HepG2 (cell line): ENCODE measurements at regions not wholly inside any gene's neighbourhood (a gene's known extent, or its start where the extent isn't known, plus 50 kb on each side); places are given as distances from the start of the nearest gene placed in this dataset.

ENCODE experiments used
- ATF7-NPFF ChIP-seq: sonication (generic); formaldehyde crosslinking; IDR thresholded peaks from 2 replicates; pipeline ENCODE4 v1.8.1; 2023; ENCODE audit warnings: mild to moderate bottlenecking, low read depth, missing genetic modification reagents, moderate library complexity
- BCL6 ChIP-seq: IDR thresholded peaks from 2 replicates; pipeline ENCODE4 v1.6.1; 2016; ENCODE audit warnings: missing genetic modification reagents, missing compliant biosample characterization
- BRD4 ChIP-seq: sonication (generic); formaldehyde crosslinking; IDR thresholded peaks from 2 replicates; pipeline ENCODE4 v1.4.0; 2020; ENCODE audit warnings: missing genetic modification reagents
- GTF3A ChIP-seq: sonication (generic); formaldehyde crosslinking; conservative IDR thresholded peaks from 2 replicates; pipeline ENCODE4 v1.4.0; 2020; ENCODE audit warnings: mild to moderate bottlenecking, missing genetic modification reagents
- HNF4A ChIP-seq: sonication (generic); formaldehyde crosslinking; IDR thresholded peaks from 2 replicates; pipeline ENCODE4 v1.4.0; 2020; ENCODE audit warnings: missing genetic modification reagents
- IRX3 ChIP-seq: sonication (generic); formaldehyde crosslinking; IDR thresholded peaks from 2 replicates; pipeline ENCODE4 v1.8.1; 2023; ENCODE audit warnings: mild to moderate bottlenecking, low read depth, missing genetic modification reagents, borderline replicate concordance
- KDM6A ChIP-seq: IDR thresholded peaks from 2 replicates; pipeline ENCODE4 v1.6.1; 2016; ENCODE audit warnings: low read depth
- KLF16 ChIP-seq, 2 experiments: sonication (generic) in 1 of 2; formaldehyde crosslinking in 1 of 2; IDR thresholded peaks; 2 replicates each; pipeline versions ENCODE4 v1.6.1 to v1.8.0; 2016 to 2023; ENCODE audit warnings: missing genetic modification reagents in 2 of 2, missing compliant biosample characterization in 1 of 2
- MBNL3 ChIP-seq: fragments of 250-450 bp; sonication (Bioruptor Pico); conservative IDR thresholded peaks from 2 replicates; pipeline ENCODE4 v1.8.0; 2022; ENCODE audit warnings: mild to moderate bottlenecking, inconsistent platforms
- REXO4 ChIP-seq: sonication (generic); formaldehyde crosslinking; IDR thresholded peaks from 2 replicates; pipeline ENCODE4 v1.8.0; 2022; ENCODE audit warnings: missing genetic modification reagents, mild to moderate bottlenecking, borderline replicate concordance
- RFX1 ChIP-seq: fragments of 450-650 bp; IDR thresholded peaks from 2 replicates; pipeline ENCODE4 v1.6.1; 2017
- RNF2 ChIP-seq: fragments of 450-650 bp; conservative IDR thresholded peaks from 2 replicates; pipeline ENCODE4 v1.6.1; 2016; ENCODE audit warnings: low read depth
- SIX1 ChIP-seq: sonication (generic); formaldehyde crosslinking; IDR thresholded peaks from 2 replicates; pipeline ENCODE4 v1.4.0; 2020; ENCODE audit warnings: missing genetic modification reagents, borderline replicate concordance
- SMAD9 ChIP-seq: sonication (generic); formaldehyde crosslinking; IDR thresholded peaks from 2 replicates; pipeline ENCODE4 v1.5.1; 2020; ENCODE audit warnings: mild to moderate bottlenecking, missing genetic modification reagents
- SRSF1 ChIP-seq: fragments of 200-400 bp; formaldehyde crosslinking; optimal IDR thresholded peaks from 2 replicates; pipeline ENCODE3; 2017; ENCODE audit warnings: mild to moderate bottlenecking, low read depth, low read length, moderate library complexity
- SRSF9 ChIP-seq: fragments of 200-400 bp; formaldehyde crosslinking; IDR thresholded peaks from 2 replicates; pipeline ENCODE4 v1.6.1; 2018; ENCODE audit warnings: borderline replicate concordance, mild to moderate bottlenecking, low read depth, low read length; ENCODE audit not compliant: insufficient read depth, poor library complexity, severe bottlenecking
- TBX2 ChIP-seq: sonication (generic); formaldehyde crosslinking; IDR thresholded peaks from 2 replicates; pipeline ENCODE4 v1.5.0; 2020; ENCODE audit warnings: missing genetic modification reagents, mild to moderate bottlenecking, borderline replicate concordance
- ZEB1 ChIP-seq: IDR thresholded peaks from 2 replicates; pipeline ENCODE4 v1.6.1; 2012; ENCODE audit warnings: mild to moderate bottlenecking, low read depth, inconsistent platforms; ENCODE audit not compliant: insufficient replicate concordance
- ZFP41 ChIP-seq: sonication (generic); formaldehyde crosslinking; IDR thresholded peaks from 2 replicates; pipeline ENCODE4 v1.4.0; 2020; ENCODE audit warnings: mild to moderate bottlenecking, missing genetic modification reagents, borderline replicate concordance
- ZNF34 ChIP-seq: sonication (generic); formaldehyde crosslinking; IDR thresholded peaks from 2 replicates; pipeline ENCODE4 v1.4.0; 2020; ENCODE audit warnings: mild to moderate bottlenecking, missing genetic modification reagents, borderline replicate concordance
- ZNF577 ChIP-seq: sonication (generic); formaldehyde crosslinking; IDR thresholded peaks from 2 replicates; pipeline ENCODE4 v1.4.0; 2020; ENCODE audit warnings: mild to moderate bottlenecking, low read depth, missing genetic modification reagents, borderline replicate concordance
- ZSCAN20 ChIP-seq: sonication (generic); formaldehyde crosslinking; IDR thresholded peaks from 2 replicates; pipeline ENCODE4 v1.4.0; 2020; ENCODE audit warnings: missing genetic modification reagents, mild to moderate bottlenecking, borderline replicate concordance
- ZSCAN25 ChIP-seq: sonication (generic); formaldehyde crosslinking; IDR thresholded peaks from 2 replicates; pipeline ENCODE4 v1.8.0; 2022; ENCODE audit warnings: mild to moderate bottlenecking, missing genetic modification reagents
- TF ChIP-seq, protein P1 (sequence below): sonication (generic); formaldehyde crosslinking; IDR thresholded peaks from 2 replicates; pipeline ENCODE4 v1.8.1; 2023; ENCODE audit warnings: mild to moderate bottlenecking, missing genetic modification reagents
- TF ChIP-seq, protein P2 (sequence below): sonication (generic); formaldehyde crosslinking; conservative IDR thresholded peaks from 2 replicates; pipeline ENCODE4 v1.8.0; 2022; ENCODE audit warnings: missing genetic modification reagents
- TF ChIP-seq, protein P3 (sequence below): sonication (generic); formaldehyde crosslinking; IDR thresholded peaks from 2 replicates; pipeline ENCODE4 v1.4.0; 2020; ENCODE audit warnings: missing genetic modification reagents

DNA sequence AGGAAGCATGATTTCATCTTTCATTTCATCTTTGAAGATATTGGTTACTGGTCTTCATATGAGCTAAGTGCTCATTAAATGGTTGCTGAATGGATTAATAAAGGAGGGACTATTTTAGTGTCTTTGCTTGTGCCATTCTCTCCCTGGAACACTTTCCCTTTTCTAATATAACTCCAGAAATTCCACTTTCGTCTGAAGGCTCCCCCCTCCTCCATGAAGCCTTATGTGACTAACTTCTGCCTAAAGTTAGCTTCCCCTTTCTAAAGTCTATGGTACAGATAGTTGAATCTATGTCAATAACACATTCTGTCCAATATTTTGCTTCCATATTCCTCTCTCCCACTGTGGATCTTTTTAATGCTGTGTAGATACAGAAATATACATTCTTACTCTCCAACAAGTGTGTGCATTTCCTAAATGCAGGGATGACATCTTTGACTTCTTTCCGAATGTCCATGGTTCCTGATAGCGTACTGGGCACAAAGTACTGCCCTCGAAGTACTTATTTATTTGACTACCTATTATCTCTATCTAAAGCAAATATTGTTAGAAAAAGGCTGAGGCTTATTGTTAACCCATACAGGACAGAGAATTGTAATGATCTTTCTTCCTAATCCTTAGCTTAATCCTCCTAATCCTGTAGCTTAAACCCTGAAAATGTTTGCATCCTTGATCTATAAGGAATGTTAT lies 84.7 kb upstream of the ELOVL5 start (continued):
- TF ChIP-seq MBNL3 (CRISPR knock-in tag): no peak
- TF ChIP-seq TBX2 (CRISPR knock-in tag): no peak
- TF ChIP-seq, protein P1, sequence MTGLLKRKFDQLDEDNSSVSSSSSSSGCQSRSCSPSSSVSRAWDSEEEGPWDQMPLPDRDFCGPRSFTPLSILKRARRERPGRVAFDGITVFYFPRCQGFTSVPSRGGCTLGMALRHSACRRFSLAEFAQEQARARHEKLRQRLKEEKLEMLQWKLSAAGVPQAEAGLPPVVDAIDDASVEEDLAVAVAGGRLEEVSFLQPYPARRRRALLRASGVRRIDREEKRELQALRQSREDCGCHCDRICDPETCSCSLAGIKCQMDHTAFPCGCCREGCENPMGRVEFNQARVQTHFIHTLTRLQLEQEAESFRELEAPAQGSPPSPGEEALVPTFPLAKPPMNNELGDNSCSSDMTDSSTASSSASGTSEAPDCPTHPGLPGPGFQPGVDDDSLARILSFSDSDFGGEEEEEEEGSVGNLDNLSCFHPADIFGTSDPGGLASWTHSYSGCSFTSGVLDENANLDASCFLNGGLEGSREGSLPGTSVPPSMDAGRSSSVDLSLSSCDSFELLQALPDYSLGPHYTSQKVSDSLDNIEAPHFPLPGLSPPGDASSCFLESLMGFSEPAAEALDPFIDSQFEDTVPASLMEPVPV (CRISPR knock-in tag): no peak
- peak; percentile 75 for TF ChIP-seq BCL6 (CRISPR knock-in tag)
- TF ChIP-seq ZNF34 (CRISPR knock-in tag): no peak
- TF ChIP-seq KLF16 (CRISPR knock-in tag; IDR thresholded peaks at IDR 0.05): no peak
- TF ChIP-seq SRSF9: no peak
- no peak for TF ChIP-seq ZSCAN20 (CRISPR knock-in tag)
- no peak for TF ChIP-seq GTF3A (CRISPR knock-in tag)
- TF ChIP-seq ZSCAN25 (CRISPR knock-in tag): no peak
- no peak for TF ChIP-seq REXO4
- 0 out of 2 replicates have a peak, but pooled peaks have one; percentile 18 for TF ChIP-seq KDM6A (CRISPR knock-in tag)
- TF ChIP-seq RFX1: no peak
- no peak for TF ChIP-seq IRX3 (CRISPR knock-in tag)
- no peak for TF ChIP-seq SRSF1
- TF ChIP-seq BRD4 (CRISPR knock-in tag): no peak
- peak; percentile 64 for TF ChIP-seq HNF4A (CRISPR knock-in tag)
- TF ChIP-seq ZFP41 (CRISPR knock-in tag): no peak
- no peak for TF ChIP-seq ZNF577 (CRISPR knock-in tag)
- TF ChIP-seq SMAD9 (CRISPR knock-in tag): no peak
- no peak for TF ChIP-seq ATF7-NPFF (CRISPR knock-in tag)
- TF ChIP-seq ZEB1: no peak
- TF ChIP-seq, protein P2, sequence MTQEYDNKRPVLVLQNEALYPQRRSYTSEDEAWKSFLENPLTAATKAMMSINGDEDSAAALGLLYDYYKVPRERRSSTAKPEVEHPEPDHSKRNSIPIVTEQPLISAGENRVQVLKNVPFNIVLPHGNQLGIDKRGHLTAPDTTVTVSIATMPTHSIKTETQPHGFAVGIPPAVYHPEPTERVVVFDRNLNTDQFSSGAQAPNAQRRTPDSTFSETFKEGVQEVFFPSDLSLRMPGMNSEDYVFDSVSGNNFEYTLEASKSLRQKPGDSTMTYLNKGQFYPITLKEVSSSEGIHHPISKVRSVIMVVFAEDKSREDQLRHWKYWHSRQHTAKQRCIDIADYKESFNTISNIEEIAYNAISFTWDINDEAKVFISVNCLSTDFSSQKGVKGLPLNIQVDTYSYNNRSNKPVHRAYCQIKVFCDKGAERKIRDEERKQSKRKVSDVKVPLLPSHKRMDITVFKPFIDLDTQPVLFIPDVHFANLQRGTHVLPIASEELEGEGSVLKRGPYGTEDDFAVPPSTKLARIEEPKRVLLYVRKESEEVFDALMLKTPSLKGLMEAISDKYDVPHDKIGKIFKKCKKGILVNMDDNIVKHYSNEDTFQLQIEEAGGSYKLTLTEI (CRISPR knock-in tag): no peak
- TF ChIP-seq SIX1: no peak
- TF ChIP-seq RNF2: no peak
- TF ChIP-seq, protein P3, sequence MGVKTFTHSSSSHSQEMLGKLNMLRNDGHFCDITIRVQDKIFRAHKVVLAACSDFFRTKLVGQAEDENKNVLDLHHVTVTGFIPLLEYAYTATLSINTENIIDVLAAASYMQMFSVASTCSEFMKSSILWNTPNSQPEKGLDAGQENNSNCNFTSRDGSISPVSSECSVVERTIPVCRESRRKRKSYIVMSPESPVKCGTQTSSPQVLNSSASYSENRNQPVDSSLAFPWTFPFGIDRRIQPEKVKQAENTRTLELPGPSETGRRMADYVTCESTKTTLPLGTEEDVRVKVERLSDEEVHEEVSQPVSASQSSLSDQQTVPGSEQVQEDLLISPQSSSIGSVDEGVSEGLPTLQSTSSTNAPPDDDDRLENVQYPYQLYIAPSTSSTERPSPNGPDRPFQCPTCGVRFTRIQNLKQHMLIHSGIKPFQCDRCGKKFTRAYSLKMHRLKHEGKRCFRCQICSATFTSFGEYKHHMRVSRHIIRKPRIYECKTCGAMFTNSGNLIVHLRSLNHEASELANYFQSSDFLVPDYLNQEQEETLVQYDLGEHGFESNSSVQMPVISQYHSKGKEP (CRISPR knock-in tag): no peak
